Prostate gland (tissue), 2 donors: ENCODE measurements at regions not wholly inside any gene's neighbourhood (a gene's known extent, or its start where the extent isn't known, plus 50 kb on each side); places are given as distances from the start of the nearest gene placed in this dataset.

Experiments
- DNase-seq: peaks from one replicate; pipeline ENCODE4 v3.0.0-alpha.2; 2019; ENCODE audit warnings: low spot score
- H3K27ac ChIP-seq, 2 donors: fragments of 200-600 bp; sonication (generic); 2 replicates each; pipeline ENCODE4 v1.5.1; 2017 to 2019
- H3K27me3 ChIP-seq: fragments of 200-600 bp; sonication (generic); replicated peaks from 2 replicates; pipeline ENCODE4 v1.5.1; 2019; ENCODE audit not compliant: insufficient read depth
- H3K36me3 ChIP-seq, 2 donors: fragments of 200-600 bp; sonication (generic); 1 replicate in 1 of 2; 2 replicates in 1 of 2; pipeline versions ENCODE4 v1.5.1 to v1.8.1; 2017 to 2019
- H3K4me1 ChIP-seq: fragments of 200-600 bp; sonication (generic); replicated peaks from 2 replicates; pipeline ENCODE4 v1.5.1; 2019
- H3K4me3 ChIP-seq, 2 donors: fragments of 200-600 bp; sonication (generic); 2 replicates each; pipeline ENCODE4 v1.5.1; 2017 to 2019
- H3K9me3 ChIP-seq: fragments of 200-600 bp; sonication (generic); 2 replicates; pipeline ENCODE4 v1.5.1; 2017
- POLR2A ChIP-seq: fragments of 450-650 bp; IDR thresholded peaks from one replicate; pipeline ENCODE4 v1.6.1; 2016; ENCODE audit warnings: antibody characterized with exemption, mild to moderate bottlenecking
- POLR2AphosphoS5 ChIP-seq: sonication (generic); formaldehyde crosslinking; IDR thresholded peaks from one replicate; pipeline ENCODE4 v1.6.1; 2017; ENCODE audit warnings: antibody characterized with exemption
- WGBS: methylation state at CpG from one replicate; pipeline ENCODE4 v1.1.5; 2018; 5-methylcytosine and 5-hydroxymethylcytosine counted together
- intact Hi-C: fragments of 100-400 bp; cut with DNase I; formaldehyde crosslinking; loops from one replicate; pipeline ENCODE4 v1.14.2; 2022
- TF ChIP-seq, protein P1 (sequence below), 4 experiments: fragments of 200-600 bp in 2 of 4; fragments of 450-650 bp in 2 of 4; sonication (generic) in 2 of 4; IDR thresholded peaks; 1 replicate in 3 of 4; 2 replicates in 1 of 4; pipeline ENCODE4 v1.5.1; 2016 to 2019; ENCODE audit warnings: antibody characterized with exemption in 4 of 4, mild to moderate bottlenecking in 2 of 4, moderate library complexity in 2 of 4

DNA sequence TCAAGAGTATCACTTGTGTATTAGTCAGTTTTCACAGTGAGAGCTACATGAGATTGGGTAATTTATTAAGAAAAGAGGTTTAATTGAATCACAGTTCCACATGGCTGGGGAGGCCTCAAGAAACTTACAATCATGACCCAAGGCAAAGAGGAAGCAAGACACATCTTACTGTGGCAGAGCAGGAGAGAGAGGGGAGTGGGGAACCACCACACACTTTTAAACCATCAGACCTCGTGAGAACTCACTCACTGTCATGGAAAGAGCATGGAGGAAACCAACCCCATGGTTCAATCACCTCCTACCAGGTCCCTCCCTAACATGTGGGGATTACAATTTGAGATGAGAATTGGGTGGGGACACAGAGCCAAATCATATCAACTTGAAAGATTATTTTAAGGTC lies 522.9 kb downstream of the FLRT2 start:
- Histone ChIP-seq H3K36me3 (no peaks in the 10 kb centered on the region), H3K4me1 (no peaks in the 10 kb centered on the region), H3K9me3 (no peaks in the 10 kb centered on the region), H3K27ac (no peak overlapping the region), H3K4me3 (no peak overlapping the region), H3K27me3 (no peaks in the 10 kb centered on the region)
- no peak for TF ChIP-seq POLR2AphosphoS5
- TF ChIP-seq POLR2A, result no peak
- no peak for DNase-seq
- WGBS, result 93% methylated on average over 1 of the region's 1 CpG
- intact Hi-C loops, result loop anchor here (10.0 kb wide), 1 partner anchor 518 kb away; the partner anchor contains the start of gene FLRT2

DNA sequence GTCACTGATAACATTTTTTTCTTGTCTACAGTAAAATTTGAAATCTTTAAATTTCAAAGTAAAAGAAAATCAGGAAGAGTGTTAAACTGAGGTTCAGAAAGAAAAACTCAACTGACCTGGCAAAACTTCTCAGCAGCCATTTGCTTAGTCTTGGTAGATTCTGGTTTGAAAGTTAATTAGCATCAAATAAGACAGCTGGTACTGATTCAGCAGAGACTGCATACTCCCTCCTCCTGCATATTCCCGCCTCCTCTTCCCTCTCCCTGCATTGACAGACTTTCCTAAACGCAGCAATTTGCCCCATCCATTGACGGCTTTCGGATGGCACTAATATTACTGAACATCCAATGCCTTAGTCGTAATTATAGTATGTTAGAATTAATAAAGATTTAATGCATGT lies 520.8 kb downstream of the FLRT2 start:
- TF ChIP-seq, protein P1, sequence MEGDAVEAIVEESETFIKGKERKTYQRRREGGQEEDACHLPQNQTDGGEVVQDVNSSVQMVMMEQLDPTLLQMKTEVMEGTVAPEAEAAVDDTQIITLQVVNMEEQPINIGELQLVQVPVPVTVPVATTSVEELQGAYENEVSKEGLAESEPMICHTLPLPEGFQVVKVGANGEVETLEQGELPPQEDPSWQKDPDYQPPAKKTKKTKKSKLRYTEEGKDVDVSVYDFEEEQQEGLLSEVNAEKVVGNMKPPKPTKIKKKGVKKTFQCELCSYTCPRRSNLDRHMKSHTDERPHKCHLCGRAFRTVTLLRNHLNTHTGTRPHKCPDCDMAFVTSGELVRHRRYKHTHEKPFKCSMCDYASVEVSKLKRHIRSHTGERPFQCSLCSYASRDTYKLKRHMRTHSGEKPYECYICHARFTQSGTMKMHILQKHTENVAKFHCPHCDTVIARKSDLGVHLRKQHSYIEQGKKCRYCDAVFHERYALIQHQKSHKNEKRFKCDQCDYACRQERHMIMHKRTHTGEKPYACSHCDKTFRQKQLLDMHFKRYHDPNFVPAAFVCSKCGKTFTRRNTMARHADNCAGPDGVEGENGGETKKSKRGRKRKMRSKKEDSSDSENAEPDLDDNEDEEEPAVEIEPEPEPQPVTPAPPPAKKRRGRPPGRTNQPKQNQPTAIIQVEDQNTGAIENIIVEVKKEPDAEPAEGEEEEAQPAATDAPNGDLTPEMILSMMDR (IDR thresholded peaks at IDR 0.05), result no peak
- Histone ChIP-seq H3K27me3 (no peaks in the 10 kb centered on the region), H3K36me3 (no peaks in the 10 kb centered on the region), H3K9me3 (no peaks in the 10 kb centered on the region), H3K4me3 (no peak overlapping the region), H3K4me1 (no peaks in the 10 kb centered on the region), H3K27ac (no peak overlapping the region)
- DNase-seq, result no peak
- WGBS, result 85% methylated on average over 5 of the region's 5 CpGs
- intact Hi-C loops, result loop anchor here (10.0 kb wide), 1 partner anchor 516 kb away; the partner anchor contains the start of gene FLRT2

DNA sequence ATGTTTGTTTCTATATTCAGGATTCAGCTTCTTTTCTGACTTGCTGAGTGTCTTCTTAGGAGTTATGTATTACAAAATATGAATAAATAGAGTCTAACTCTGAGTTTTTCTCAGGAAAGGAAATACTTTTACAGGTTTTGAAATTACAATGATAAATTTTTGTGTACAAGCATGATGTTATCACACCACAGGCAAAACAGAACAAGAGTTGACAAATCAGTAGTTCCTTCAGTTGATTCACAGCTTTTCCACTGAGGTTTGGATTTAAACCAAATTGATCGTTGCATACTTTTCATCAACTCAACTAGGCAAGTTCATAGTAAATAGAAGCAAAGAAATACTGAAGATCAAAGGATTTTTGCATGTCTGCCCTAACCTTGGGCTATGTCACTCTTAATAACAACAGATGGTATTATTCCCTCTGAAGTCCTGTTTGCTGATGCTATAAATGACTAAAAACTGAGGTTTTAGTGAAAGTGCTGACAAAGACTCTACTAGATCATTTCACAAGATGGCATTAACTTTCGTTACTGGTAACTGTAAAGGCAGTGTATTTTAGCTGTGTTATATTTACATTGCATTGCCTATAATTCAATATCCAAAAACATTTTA lies 520.2 kb downstream of the FLRT2 start:
- 30% methylated on average over 2 of the region's 2 CpGs for WGBS
- H3K27ac ChIP-seq, result no peak overlapping the region
- H3K4me1 ChIP-seq, result no peaks in the 10 kb centered on the region
- TF ChIP-seq, protein P1 (IDR thresholded peaks at IDR 0.05), result no peak
- no peak for TF ChIP-seq POLR2AphosphoS5
- no peak for TF ChIP-seq POLR2A
- no peaks in the 10 kb centered on the region for H3K27me3 ChIP-seq
- intact Hi-C loops, result loop anchor here (10.0 kb wide), 1 partner anchor 515 kb away; the partner anchor contains the start of gene FLRT2
- H3K9me3 ChIP-seq, result no peaks in the 10 kb centered on the region
- no peak overlapping the region for H3K4me3 ChIP-seq
- no peaks in the 10 kb centered on the region for H3K36me3 ChIP-seq
- DNase-seq, result no peak

DNA sequence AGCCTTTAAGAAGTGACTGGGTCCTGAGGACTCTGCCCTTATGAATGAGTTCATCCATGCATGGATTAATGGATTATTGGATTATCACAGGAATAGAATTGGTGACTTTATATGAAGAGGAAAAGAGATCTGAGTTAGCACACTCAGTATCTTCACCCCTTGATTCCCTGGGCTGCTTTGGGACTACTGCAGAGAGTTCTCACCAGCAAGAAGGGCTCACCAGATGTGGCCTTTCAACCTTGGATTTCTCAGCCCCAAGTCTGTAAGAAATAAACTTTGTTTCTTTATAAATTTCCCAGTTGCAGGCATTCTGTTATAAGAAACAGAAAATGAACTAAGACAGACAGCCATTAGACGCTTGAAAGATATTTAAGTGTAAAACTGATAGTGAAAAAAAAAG lies 509.2 kb downstream of the FLRT2 start:
- intact Hi-C loops, result no loop called here
- Histone ChIP-seq H3K27me3 (no peaks in the 10 kb centered on the region), H3K27ac (no peak overlapping the region), H3K4me1 (no peaks in the 10 kb centered on the region), H3K4me3 (no peak overlapping the region), H3K9me3 (no peaks in the 10 kb centered on the region), H3K36me3 (no peaks in the 10 kb centered on the region)
- TF ChIP-seq, protein P1 (IDR thresholded peaks at IDR 0.05), result no peak
- no peak for TF ChIP-seq POLR2AphosphoS5
- no peak for TF ChIP-seq POLR2A
- 90% methylated on average over 1 of the region's 1 CpG for WGBS
- DNase-seq, result no peak

DNA sequence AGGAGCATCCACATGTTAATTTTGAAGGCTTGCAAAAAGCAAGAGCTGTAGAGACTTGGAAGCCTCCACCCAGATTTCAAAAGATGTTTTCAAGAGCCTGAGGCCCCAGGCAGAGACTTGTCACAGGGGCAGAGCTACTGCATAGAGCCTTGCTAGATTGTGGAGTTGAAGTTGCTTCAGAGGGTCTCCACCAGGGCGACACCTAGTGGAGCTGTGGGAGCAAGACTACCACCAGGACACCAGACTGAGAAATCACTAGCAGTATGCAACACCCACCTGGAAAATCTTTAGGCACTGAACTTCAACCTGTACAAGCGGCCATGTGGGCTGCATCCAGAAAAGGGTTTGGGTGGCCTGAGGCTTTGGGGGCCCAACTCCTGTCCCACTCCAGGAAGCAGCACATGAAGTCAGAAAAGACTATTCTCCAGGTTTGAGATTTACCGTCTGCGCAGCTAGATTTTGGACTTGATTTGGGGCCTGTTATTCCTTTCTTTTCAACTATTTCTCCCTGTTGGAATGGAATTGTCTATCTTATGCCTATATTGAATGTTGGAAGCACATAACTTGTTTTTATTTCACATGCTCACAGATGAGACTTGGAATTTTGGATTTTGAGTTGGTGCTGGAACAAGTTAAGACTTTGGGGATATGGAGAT lies 508.6 kb downstream of the FLRT2 start:
- 74% methylated on average over 4 of the region's 4 CpGs for whole genome bisulfite sequencing
- no peak overlapping the region for H3K4me3 ChIP-seq

More for the DNA sequence above, 508.6 kb downstream of the FLRT2 start:
- TF ChIP-seq POLR2A (no peak), POLR2AphosphoS5 (no peak)
- TF ChIP-seq, protein P1 (IDR thresholded peaks at IDR 0.05), result peak in 2 of 4 experiments; percentile 8 to 22
- Histone ChIP-seq H3K4me1 (no peaks in the 10 kb centered on the region), H3K27me3 (no peaks in the 10 kb centered on the region), H3K9me3 (no peaks in the 10 kb centered on the region), H3K27ac (no peak overlapping the region), H3K36me3 (no peaks in the 10 kb centered on the region)
- no peak for DNase-seq
- intact Hi-C loops, result no loop called here
